ENCODE measurements at regions not wholly inside any gene's neighbourhood (a gene's known extent, or its start where the extent isn't known, plus 50 kb on each side); places are given as distances from the start of the nearest gene placed in this dataset.

GRCh38 chr10:91137822-91138221, 82.6 kb upstream of the PCGF5 start:
- no peak for DNase-seq (ENCODE audit: low read depth in 2 of 2)

GRCh38 chr10:91140995-91141549, 79.4 kb upstream of the PCGF5 start:
- DNase-seq (ENCODE audit: low read depth in 2 of 2): no peak

- DNase-seq (ENCODE audit: low read depth in 2 of 2): no peak
Measured at GRCh38 chr10:91144961-91145360, 75.5 kb upstream of the PCGF5 start.

- DNase-seq (ENCODE audit: low read depth in 2 of 2): no peak
Measured at GRCh38 chr10:91146146-91146545, 74.3 kb upstream of the PCGF5 start.

- DNase-seq (ENCODE audit: low read depth in 2 of 2): no peak
Measured at GRCh38 chr10:91149550-91149949, 70.9 kb upstream of the PCGF5 start.

GRCh38 chr10:91150631-91151030, 69.8 kb upstream of the PCGF5 start:
- DNase-seq (ENCODE audit: low read depth in 2 of 2): no peak

GRCh38 chr10:91153508-91153907, 67.0 kb upstream of the PCGF5 start:
- DNase-seq (ENCODE audit: low read depth in 2 of 2): no peak

GRCh38 chr10:91154842-91155241, 65.6 kb upstream of the PCGF5 start:
- DNase-seq (ENCODE audit: low read depth in 2 of 2): no peak

- DNase-seq (ENCODE audit: low read depth in 2 of 2): no peak
Measured at GRCh38 chr10:91156196-91156595, 64.3 kb upstream of the PCGF5 start.

GRCh38 chr10:91159254-91159783, 61.1 kb upstream of the PCGF5 start:
- DNase-seq (ENCODE audit: low read depth in 2 of 2): no peak

GRCh38 chr10:91162050-91162494, 58.4 kb upstream of the PCGF5 start:
- DNase-seq (ENCODE audit: low read depth in 2 of 2): no peak

GRCh38 chr10:91162495-91163268, 57.8 kb upstream of the PCGF5 start:
- peak; percentile 41 to 43 for DNase-seq (ENCODE audit: low read depth in 2 of 2)

GRCh38 chr10:91163269-91163868, 57.1 kb upstream of the PCGF5 start:
- peak; percentile 34 to 45 for DNase-seq (ENCODE audit: low read depth in 2 of 2)

GRCh38 chr10:91163869-91164474, 56.5 kb upstream of the PCGF5 start:
- DNase-seq (ENCODE audit: low read depth in 2 of 2): peak; percentile 45 to 63

GRCh38 chr10:91164520-91165065, 55.9 kb upstream of the PCGF5 start:
- no peak for DNase-seq (ENCODE audit: low read depth in 2 of 2)

GRCh38 chr10:91167406-91167805, 53.1 kb upstream of the PCGF5 start:
- no peak for DNase-seq (ENCODE audit: low read depth in 2 of 2)

GRCh38 chr10:91170418-91170817, 50.0 kb upstream of the PCGF5 start:
- no peak for DNase-seq (ENCODE audit: low read depth in 2 of 2)

Data from stimulated activated CD4-positive, alpha-beta T cell treated with anti-CD3 and anti-CD28 coated beads, Interleukin-12 subunit alpha, Interleukin-12 subunit beta, amount 100 ng/mL, for 24 hours (primary cell).